CD14-positive monocyte (primary cell): ENCODE measurements at regions not wholly inside any gene's neighbourhood (a gene's known extent, or its start where the extent isn't known, plus 50 kb on each side); places are given as distances from the start of the nearest gene placed in this dataset.

Source experiments
- DNase-seq, 3 donors: peaks; one replicate each; pipeline ENCODE4 v3.0.0-alpha.2; 2011 to 2022
- H2AFZ ChIP-seq: 2 replicates; pipeline ENCODE4 v1.6.0; 2012; ENCODE audit warnings: mild to moderate bottlenecking, low read depth, low read length, inconsistent platforms; ENCODE audit not compliant: insufficient read depth, poor library complexity, severe bottlenecking
- H3K27ac ChIP-seq, 2 donors: 1 replicate in 1 of 2; 2 replicates in 1 of 2; pipeline ENCODE4 v1.5.1; 2012 to 2013; ENCODE audit warnings: low read length in 2 of 2, control low read depth in 1 of 2, inconsistent platforms in 1 of 2, low read depth in 1 of 2, mild to moderate bottlenecking in 1 of 2
- H3K27me3 ChIP-seq, 2 donors: one replicate each; pipeline versions ENCODE4 v1.6.0 to v1.6.1; 2011 to 2013; ENCODE audit warnings: low read length in 2 of 2; ENCODE audit not compliant: control insufficient read depth in 2 of 2, insufficient read depth in 2 of 2
- H3K36me3 ChIP-seq, 2 donors: replicated peaks in 1 of 2; 1 replicate in 1 of 2; 2 replicates in 1 of 2; pipeline versions ENCODE4 v1.5.1 to v1.6.1; 2012 to 2013; ENCODE audit warnings: low read length in 2 of 2, control low read depth in 1 of 2, inconsistent platforms in 1 of 2, mild to moderate bottlenecking in 1 of 2; ENCODE audit not compliant: insufficient read depth in 2 of 2, control insufficient read depth in 1 of 2
- H3K4me1 ChIP-seq, 2 donors: 1 replicate in 1 of 2; 2 replicates in 1 of 2; pipeline versions ENCODE4 v1.5.1 to v1.6.1; 2012 to 2013; ENCODE audit warnings: low read length in 2 of 2, control low read depth in 1 of 2, inconsistent platforms in 1 of 2, mild to moderate bottlenecking in 1 of 2, moderate library complexity in 1 of 2; ENCODE audit not compliant: insufficient read depth in 2 of 2, control insufficient read depth in 1 of 2
- H3K4me2 ChIP-seq: replicated peaks from 2 replicates; pipeline ENCODE3; 2012; ENCODE audit warnings: low read length, moderate library complexity, mild to moderate bottlenecking; ENCODE audit not compliant: poor library complexity, severe bottlenecking; ENCODE audit errors: extremely low read depth
- H3K4me3 ChIP-seq, 3 experiments: fragments of 200-600 bp in 1 of 3; sonication (generic) in 1 of 3; replicated peaks in 1 of 3; 1 replicate in 2 of 3; 2 replicates in 1 of 3; pipeline ENCODE4 v1.5.1; 2011 to 2013; ENCODE audit warnings: low read length in 3 of 3, mild to moderate bottlenecking in 3 of 3, control low read depth in 2 of 3, low read depth in 2 of 3, inconsistent platforms in 1 of 3, moderate library complexity in 1 of 3
- H3K79me2 ChIP-seq: 2 replicates; pipeline ENCODE4 v1.6.0; 2012; ENCODE audit warnings: mild to moderate bottlenecking, control low read depth, inconsistent platforms, low read length, moderate library complexity; ENCODE audit not compliant: insufficient read depth
- H3K9ac ChIP-seq: 2 replicates; pipeline ENCODE4 v1.6.0; 2017; ENCODE audit warnings: low read length, mild to moderate bottlenecking; ENCODE audit not compliant: insufficient read depth, poor library complexity, severe bottlenecking
- H3K9me3 ChIP-seq, 2 donors: replicated peaks in 1 of 2; 1 replicate in 1 of 2; 2 replicates in 1 of 2; pipeline versions ENCODE4 v1.5.1 to v1.6.1; 2012 to 2013; ENCODE audit warnings: low read length in 2 of 2, control low read depth in 1 of 2; ENCODE audit not compliant: control insufficient read depth in 1 of 2, insufficient read depth in 1 of 2
- H4K20me1 ChIP-seq: 2 replicates; pipeline ENCODE4 v1.6.0; 2012; ENCODE audit warnings: mild to moderate bottlenecking, low read length, control low read depth, moderate library complexity; ENCODE audit not compliant: insufficient read depth
- H3K27ac Mint-ChIP-seq, 7 donors: one replicate each; pipeline ENCODE4 v1.8.0; 2020; ENCODE audit warnings: mild to moderate bottlenecking in 7 of 7, mixed read lengths in 7 of 7, moderate library complexity in 6 of 7, inconsistent platforms in 2 of 7
- H3K27me3 Mint-ChIP-seq, 3 donors: one replicate each; pipeline ENCODE4 v1.8.0; 2021 to 2022; ENCODE audit warnings: low read depth in 3 of 3, mild to moderate bottlenecking in 3 of 3, mixed read lengths in 3 of 3, moderate library complexity in 3 of 3, inconsistent platforms in 1 of 3
- H3K36me3 Mint-ChIP-seq, 2 donors: one replicate each; pipeline ENCODE4 v1.8.0; 2020; ENCODE audit warnings: mixed read lengths in 2 of 2, inconsistent platforms in 1 of 2, mild to moderate bottlenecking in 1 of 2
- H3K4me1 Mint-ChIP-seq: one replicate; pipeline ENCODE4 v1.8.0; 2020; ENCODE audit warnings: mild to moderate bottlenecking, mixed read lengths
- H3K4me3 Mint-ChIP-seq, 2 donors: one replicate each; pipeline ENCODE4 v1.8.0; 2020; ENCODE audit warnings: mild to moderate bottlenecking in 2 of 2, mixed read lengths in 2 of 2, moderate library complexity in 1 of 2
- H3K9me3 Mint-ChIP-seq, 7 donors: one replicate each; pipeline ENCODE4 v1.8.0; 2020 to 2022; ENCODE audit warnings: mixed read lengths in 7 of 7, mild to moderate bottlenecking in 6 of 7, moderate library complexity in 6 of 7, inconsistent platforms in 2 of 7
- WGBS: methylation state at CpG from one replicate; pipeline ENCODE4 v1.1.5; 2013; ENCODE audit warnings: missing lambda C conversion rate; ENCODE audit not compliant: insufficient coverage; 5-methylcytosine and 5-hydroxymethylcytosine counted together
- intact Hi-C, 2 donors: fragments of 100-400 bp; cut with micrococcal nuclease; formaldehyde crosslinking; loops; one replicate each; pipeline versions ENCODE4 v1.15.0 to v1.15.1; 2023
- TF ChIP-seq, protein P1 (sequence below): fragments of 200-600 bp; IDR thresholded peaks from one replicate; pipeline ENCODE4 v1.8.0; 2022; ENCODE audit warnings: antibody characterized with exemption, mild to moderate bottlenecking

DNA sequence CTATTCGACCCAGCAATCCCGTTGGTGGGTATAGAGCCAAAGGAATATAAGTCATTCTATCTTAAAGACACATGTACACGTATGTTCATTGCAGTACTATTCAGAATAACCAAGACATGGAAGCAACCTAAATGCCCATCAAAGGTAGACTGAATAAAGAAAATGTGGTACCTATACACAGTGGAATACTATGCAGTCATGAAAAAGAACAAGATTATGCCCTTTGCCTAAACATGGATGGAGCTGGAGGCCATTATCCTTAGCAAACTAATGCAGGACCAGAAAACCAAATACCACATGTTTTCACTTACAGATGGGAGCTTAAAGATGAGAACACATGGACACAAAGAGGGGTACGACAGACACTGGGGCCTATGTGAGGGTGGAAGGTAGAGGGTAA, 845.3 kb downstream of the TYW1 start:
- Histone ChIP-seq H4K20me1 (no peaks in the 10 kb centered on the region), H3K4me2 (no peak overlapping the region), H2AFZ (no peak overlapping the region), H3K27ac (no peak overlapping the region), H3K9ac (no peak overlapping the region), H3K36me3 (no peaks in the 10 kb centered on the region), H3K79me2 (no peaks in the 10 kb centered on the region), H3K4me3 (no peak overlapping the region), H3K4me1 (no peaks in the 10 kb centered on the region), H3K9me3 (peaks cover 22 to 26% of the 10 kb centered on the region in 2 donors), H3K27me3 (no peaks in the 10 kb centered on the region)
- Mint-ChIP-seq H3K27ac (no peak overlapping the region), H3K36me3 (no peaks in the 10 kb centered on the region), H3K4me1 (no peaks in the 10 kb centered on the region), H3K4me3 (no peak overlapping the region), H3K9me3 (peaks cover 0 to 39% (median 13%) of the 10 kb centered on the region in 7 donors), H3K27me3 (peaks cover 0 to 2% (median 0%) of the 10 kb centered on the region in 3 donors)
- WGBS: no CpG with 5 or more reads among the region's 4 CpGs
- intact Hi-C loops: no loop called here
- TF ChIP-seq, protein P1, sequence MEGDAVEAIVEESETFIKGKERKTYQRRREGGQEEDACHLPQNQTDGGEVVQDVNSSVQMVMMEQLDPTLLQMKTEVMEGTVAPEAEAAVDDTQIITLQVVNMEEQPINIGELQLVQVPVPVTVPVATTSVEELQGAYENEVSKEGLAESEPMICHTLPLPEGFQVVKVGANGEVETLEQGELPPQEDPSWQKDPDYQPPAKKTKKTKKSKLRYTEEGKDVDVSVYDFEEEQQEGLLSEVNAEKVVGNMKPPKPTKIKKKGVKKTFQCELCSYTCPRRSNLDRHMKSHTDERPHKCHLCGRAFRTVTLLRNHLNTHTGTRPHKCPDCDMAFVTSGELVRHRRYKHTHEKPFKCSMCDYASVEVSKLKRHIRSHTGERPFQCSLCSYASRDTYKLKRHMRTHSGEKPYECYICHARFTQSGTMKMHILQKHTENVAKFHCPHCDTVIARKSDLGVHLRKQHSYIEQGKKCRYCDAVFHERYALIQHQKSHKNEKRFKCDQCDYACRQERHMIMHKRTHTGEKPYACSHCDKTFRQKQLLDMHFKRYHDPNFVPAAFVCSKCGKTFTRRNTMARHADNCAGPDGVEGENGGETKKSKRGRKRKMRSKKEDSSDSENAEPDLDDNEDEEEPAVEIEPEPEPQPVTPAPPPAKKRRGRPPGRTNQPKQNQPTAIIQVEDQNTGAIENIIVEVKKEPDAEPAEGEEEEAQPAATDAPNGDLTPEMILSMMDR: no peak
- DNase-seq: no peak

DNA sequence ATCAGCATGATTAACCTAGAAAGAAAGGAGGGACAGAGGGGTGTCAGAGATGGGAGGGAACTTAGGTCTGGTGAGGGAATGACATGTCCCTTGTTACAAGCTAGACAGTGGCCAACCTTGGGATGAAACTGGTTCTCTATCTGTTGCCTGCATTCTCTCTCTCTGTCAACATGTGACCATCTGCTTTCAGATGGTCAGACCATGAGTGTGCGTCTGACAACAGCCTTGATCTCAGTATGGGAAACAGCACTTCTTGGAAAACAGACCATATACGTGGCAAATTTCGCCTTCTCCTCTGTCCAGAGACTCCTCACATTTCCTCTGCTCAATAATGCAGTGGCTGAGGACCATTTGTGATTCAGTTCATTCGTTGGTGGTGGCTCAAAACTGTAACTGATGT, 845.9 kb downstream of the TYW1 start:
- Mint-ChIP-seq H3K27ac (no peak overlapping the region), H3K4me1 (no peaks in the 10 kb centered on the region), H3K9me3 (peaks cover 0 to 32% (median 9%) of the 10 kb centered on the region in 7 donors), H3K36me3 (no peaks in the 10 kb centered on the region), H3K27me3 (peaks cover 0 to 2% (median 0%) of the 10 kb centered on the region in 3 donors), H3K4me3 (no peak overlapping the region)
- TF ChIP-seq, protein P1: no peak
- Histone ChIP-seq H3K4me2 (no peak overlapping the region), H3K27me3 (no peaks in the 10 kb centered on the region), H3K27ac (no peak overlapping the region), H2AFZ (no peak overlapping the region), H3K9ac (no peak overlapping the region), H3K79me2 (no peaks in the 10 kb centered on the region), H3K36me3 (no peaks in the 10 kb centered on the region), H3K4me3 (no peak overlapping the region), H4K20me1 (no peaks in the 10 kb centered on the region), H3K9me3 (peaks cover 22 to 26% of the 10 kb centered on the region in 2 donors), H3K4me1 (no peaks in the 10 kb centered on the region)
- DNase-seq: no peak
- WGBS: 83% methylated on average over 2 of the region's 4 CpGs
- intact Hi-C loops: no loop called here
